ENCODE measurements at regions not wholly inside any gene's neighbourhood (a gene's known extent, or its start where the extent isn't known, plus 50 kb on each side); places are given as distances from the start of the nearest gene placed in this dataset.

- TF ChIP-seq EZH2 (IDR thresholded peaks at IDR 0.05) = no peak
- TF ChIP-seq POLR2AphosphoS5 (IDR thresholded peaks at IDR 0.05; ENCODE audit: borderline replicate concordance, low read depth, low read length) = no peak
These were observed 182.5 kb upstream of the NR3C1 start for GRCh38 chr5:143585970-143586369.

Measured in SK-N-MC (cell line).